Uterus (tissue), 3 donors: ENCODE measurements at regions not wholly inside any gene's neighbourhood (a gene's known extent, or its start where the extent isn't known, plus 50 kb on each side); places are given as distances from the start of the nearest gene placed in this dataset.

Experiments
- DNase-seq, 2 donors: peaks; one replicate each; pipeline ENCODE4 v3.0.0-alpha.2; 2019 to 2020
- H3K27ac ChIP-seq, 2 donors: fragments of 200-600 bp; sonication (generic); 1 replicate in 1 of 2; 2 replicates in 1 of 2; pipeline ENCODE4 v1.5.1; 2016 to 2018
- H3K27me3 ChIP-seq, 2 donors: fragments of 200-600 bp; sonication (generic); one replicate each; pipeline ENCODE4 v1.5.1; 2018 to 2019; ENCODE audit warnings: control low read depth in 1 of 2
- H3K36me3 ChIP-seq, 2 donors: fragments of 200-600 bp; sonication (generic); one replicate each; pipeline ENCODE4 v1.5.1; 2019; ENCODE audit warnings: control low read depth in 1 of 2
- H3K4me1 ChIP-seq, 2 donors: fragments of 200-600 bp; sonication (generic); one replicate each; pipeline ENCODE4 v1.5.1; 2018 to 2019; ENCODE audit warnings: control low read depth in 1 of 2
- H3K4me3 ChIP-seq, 2 donors: fragments of 200-600 bp; sonication (generic); 1 replicate in 1 of 2; 2 replicates in 1 of 2; pipeline ENCODE4 v1.5.1; 2018 to 2019; ENCODE audit warnings: mild to moderate bottlenecking in 1 of 2
- H3K9me3 ChIP-seq, 2 donors: fragments of 200-600 bp; sonication (generic); one replicate each; pipeline ENCODE4 v1.5.1; 2019; ENCODE audit warnings: control low read depth in 1 of 2
- POLR2A ChIP-seq, 2 donors: fragments of 450-650 bp; IDR thresholded peaks; one replicate each; pipeline ENCODE4 v1.6.1; 2016; ENCODE audit warnings: antibody characterized with exemption in 2 of 2, mild to moderate bottlenecking in 1 of 2, moderate library complexity in 1 of 2
- intact Hi-C: fragments of 100-400 bp; cut with DNase I; formaldehyde crosslinking; loops from one replicate; pipeline ENCODE4 v1.15.1; 2023; ENCODE audit warnings: low total_unique reads
- TF ChIP-seq, protein P1 (sequence below), 4 experiments: fragments of 200-600 bp in 2 of 4; fragments of 450-650 bp in 2 of 4; sonication (generic) in 2 of 4; IDR thresholded peaks; one replicate each; pipeline ENCODE4 v1.5.1; 2016 to 2019; ENCODE audit warnings: antibody characterized with exemption in 4 of 4, mild to moderate bottlenecking in 2 of 4, moderate library complexity in 1 of 4
- donor health status: DM: yes; HTN: yes; CAD: no.

GRCh38 chr5:6950860-6951259, 237.6 kb downstream of the TENT4A start:
- Histone ChIP-seq H3K27ac (no peak overlapping the region), H3K4me3 (no peak overlapping the region), H3K36me3 (no peaks in the 10 kb centered on the region), H3K4me1 (no peaks in the 10 kb centered on the region), H3K9me3 (no peaks in the 10 kb centered on the region), H3K27me3 (no peaks in the 10 kb centered on the region)
- intact Hi-C loops: no loop called here
- TF ChIP-seq POLR2A (IDR thresholded peaks at IDR 0.05): no peak
- TF ChIP-seq, protein P1, sequence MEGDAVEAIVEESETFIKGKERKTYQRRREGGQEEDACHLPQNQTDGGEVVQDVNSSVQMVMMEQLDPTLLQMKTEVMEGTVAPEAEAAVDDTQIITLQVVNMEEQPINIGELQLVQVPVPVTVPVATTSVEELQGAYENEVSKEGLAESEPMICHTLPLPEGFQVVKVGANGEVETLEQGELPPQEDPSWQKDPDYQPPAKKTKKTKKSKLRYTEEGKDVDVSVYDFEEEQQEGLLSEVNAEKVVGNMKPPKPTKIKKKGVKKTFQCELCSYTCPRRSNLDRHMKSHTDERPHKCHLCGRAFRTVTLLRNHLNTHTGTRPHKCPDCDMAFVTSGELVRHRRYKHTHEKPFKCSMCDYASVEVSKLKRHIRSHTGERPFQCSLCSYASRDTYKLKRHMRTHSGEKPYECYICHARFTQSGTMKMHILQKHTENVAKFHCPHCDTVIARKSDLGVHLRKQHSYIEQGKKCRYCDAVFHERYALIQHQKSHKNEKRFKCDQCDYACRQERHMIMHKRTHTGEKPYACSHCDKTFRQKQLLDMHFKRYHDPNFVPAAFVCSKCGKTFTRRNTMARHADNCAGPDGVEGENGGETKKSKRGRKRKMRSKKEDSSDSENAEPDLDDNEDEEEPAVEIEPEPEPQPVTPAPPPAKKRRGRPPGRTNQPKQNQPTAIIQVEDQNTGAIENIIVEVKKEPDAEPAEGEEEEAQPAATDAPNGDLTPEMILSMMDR (IDR thresholded peaks at IDR 0.05): no peak
- DNase-seq: no peak

GRCh38 chr5:6961123-6961522, 247.9 kb downstream of the TENT4A start:
- no peak overlapping the region for H3K27ac ChIP-seq
- no peaks in the 10 kb centered on the region for H3K27me3 ChIP-seq
- no peak overlapping the region for H3K4me3 ChIP-seq
- H3K9me3 ChIP-seq: no peaks in the 10 kb centered on the region
- intact Hi-C loops: no loop called here
- TF ChIP-seq POLR2A (IDR thresholded peaks at IDR 0.05): no peak
- TF ChIP-seq, protein P1 (IDR thresholded peaks at IDR 0.05): no peak
- H3K36me3 ChIP-seq: no peaks in the 10 kb centered on the region
- H3K4me1 ChIP-seq: no peaks in the 10 kb centered on the region
- DNase-seq: no peak

GRCh38 chr5:6961837-6962635, 248.8 kb downstream of the TENT4A start:
- no peaks in the 10 kb centered on the region for H3K9me3 ChIP-seq
- H3K27me3 ChIP-seq: no peaks in the 10 kb centered on the region
- intact Hi-C loops: no loop called here
- H3K4me3 ChIP-seq: no peak overlapping the region
- no peak for TF ChIP-seq POLR2A (IDR thresholded peaks at IDR 0.05)
- TF ChIP-seq, protein P1 (IDR thresholded peaks at IDR 0.05): no peak
- no peak overlapping the region for H3K27ac ChIP-seq
- DNase-seq: no peak
- H3K36me3 ChIP-seq: no peaks in the 10 kb centered on the region
- no peaks in the 10 kb centered on the region for H3K4me1 ChIP-seq

DNA sequence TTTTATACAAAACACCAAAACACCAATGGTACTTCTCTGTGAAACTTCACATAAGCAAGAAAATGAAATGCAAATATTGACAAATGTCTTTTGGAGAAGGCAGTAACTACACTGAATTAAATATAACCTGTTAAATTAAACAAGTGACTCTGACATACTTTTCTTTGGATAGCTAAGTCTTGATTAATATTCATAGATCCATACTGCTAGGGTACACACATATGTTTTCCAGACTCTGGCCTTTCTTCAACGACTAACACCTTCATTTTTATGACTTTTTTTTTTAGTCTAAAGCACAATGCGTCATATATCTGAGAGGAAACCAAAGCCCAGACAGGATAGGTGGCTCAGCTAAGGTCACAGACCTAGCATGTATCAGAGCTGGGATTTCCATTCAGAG, 263.7 kb downstream of the TENT4A start:
- intact Hi-C loops: no loop called here
- TF ChIP-seq, protein P1 (IDR thresholded peaks at IDR 0.05): no peak
- no peak for TF ChIP-seq POLR2A (IDR thresholded peaks at IDR 0.05)
- no peaks in the 10 kb centered on the region for H3K36me3 ChIP-seq
- no peak for DNase-seq
- H3K4me3 ChIP-seq: no peak overlapping the region
- no peaks in the 10 kb centered on the region for H3K27me3 ChIP-seq
- no peaks in the 10 kb centered on the region for H3K4me1 ChIP-seq
- H3K9me3 ChIP-seq: no peaks in the 10 kb centered on the region
- no peak overlapping the region for H3K27ac ChIP-seq

DNA sequence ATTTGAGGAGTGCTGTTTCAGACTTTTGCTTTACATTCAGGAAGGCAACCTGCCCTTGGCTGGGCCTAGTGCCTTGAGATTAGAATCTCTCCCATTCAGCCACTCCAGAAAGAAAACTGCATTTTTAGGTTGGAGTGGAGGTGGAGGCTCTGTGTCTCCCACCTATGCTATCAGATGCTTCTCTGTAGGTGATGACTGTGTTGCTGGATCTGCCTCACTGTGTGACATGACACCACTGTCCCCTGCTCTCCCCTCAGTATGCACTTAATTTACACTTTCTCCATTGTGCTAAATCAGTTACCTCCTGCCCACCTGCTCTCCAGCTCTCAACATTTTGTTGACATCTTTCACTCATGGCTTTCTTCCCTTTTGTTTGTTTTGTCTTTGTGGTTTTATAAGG, 265.8 kb downstream of the TENT4A start:
- H3K9me3 ChIP-seq: no peaks in the 10 kb centered on the region
- intact Hi-C loops: no loop called here
- no peaks in the 10 kb centered on the region for H3K4me1 ChIP-seq
- H3K36me3 ChIP-seq: no peaks in the 10 kb centered on the region
- H3K4me3 ChIP-seq: no peak overlapping the region
- H3K27ac ChIP-seq: no peak overlapping the region
- no peak for DNase-seq
- no peak for TF ChIP-seq POLR2A (IDR thresholded peaks at IDR 0.05)
- TF ChIP-seq, protein P1 (IDR thresholded peaks at IDR 0.05): no peak
- H3K27me3 ChIP-seq: no peaks in the 10 kb centered on the region
